Neuronal stem cell (in vitro differentiated cells): ENCODE measurements at regions not wholly inside any gene's neighbourhood (a gene's known extent, or its start where the extent isn't known, plus 50 kb on each side); places are given as distances from the start of the nearest gene placed in this dataset.

Experiments used
- DNase-seq: peaks from one replicate; pipeline ENCODE4 v3.0.0-alpha.2; 2013; ENCODE audit warnings: low spot score
- H2AFZ ChIP-seq: one replicate; pipeline ENCODE4 v1.6.1; 2013; ENCODE audit warnings: mild to moderate bottlenecking, low read length, inconsistent platforms
- H2AK5ac ChIP-seq: 2 replicates; pipeline ENCODE4 v1.6.1; 2013; ENCODE audit warnings: low read depth, mild to moderate bottlenecking, inconsistent platforms, low read length, moderate library complexity, mixed read lengths
- H2BK120ac ChIP-seq: 2 replicates; pipeline ENCODE4 v1.6.1; 2013; ENCODE audit warnings: low read depth, mild to moderate bottlenecking, inconsistent platforms, low read length, moderate library complexity, mixed read lengths
- H2BK12ac ChIP-seq: one replicate; pipeline ENCODE4 v1.6.1; 2013; ENCODE audit warnings: low read length, inconsistent platforms
- H2BK15ac ChIP-seq: 2 replicates; pipeline ENCODE4 v1.6.1; 2013; ENCODE audit warnings: mild to moderate bottlenecking, low read length, inconsistent platforms, mixed read lengths
- H2BK5ac ChIP-seq: one replicate; pipeline ENCODE4 v1.6.1; 2013; ENCODE audit warnings: inconsistent platforms, mild to moderate bottlenecking, low read length, moderate library complexity
- H3K14ac ChIP-seq: one replicate; pipeline ENCODE4 v1.6.1; 2013; ENCODE audit warnings: low read length, inconsistent platforms
- H3K18ac ChIP-seq: 2 replicates; pipeline ENCODE4 v1.6.1; 2013; ENCODE audit warnings: low read length, inconsistent platforms
- H3K23ac ChIP-seq: 2 replicates; pipeline ENCODE4 v1.6.1; 2013; ENCODE audit warnings: low read depth, mild to moderate bottlenecking, mixed read lengths, low read length, inconsistent platforms; ENCODE audit not compliant: poor library complexity
- H3K27ac ChIP-seq: replicated peaks from 3 replicates; pipeline ENCODE4 v1.5.1; 2013; ENCODE audit warnings: low read length, inconsistent platforms
- H3K27me3 ChIP-seq, 3 experiments: 2 replicates each; pipeline ENCODE4 v1.6.1; 2013; ENCODE audit warnings: low read length in 3 of 3, mild to moderate bottlenecking in 2 of 3, inconsistent platforms in 1 of 3, low read depth in 1 of 3, mixed read lengths in 1 of 3, moderate library complexity in 1 of 3; ENCODE audit not compliant: control insufficient read depth in 3 of 3, insufficient read depth in 3 of 3
- H3K36me3 ChIP-seq, 2 donors: replicated peaks in 1 of 2; 2 replicates each; pipeline ENCODE4 v1.6.1; 2013; ENCODE audit warnings: low read length in 2 of 2; ENCODE audit not compliant: control insufficient read depth in 2 of 2, insufficient read depth in 2 of 2
- H3K4ac ChIP-seq: 2 replicates; pipeline ENCODE4 v1.6.1; 2013; ENCODE audit warnings: inconsistent platforms, mild to moderate bottlenecking, low read length, moderate library complexity
- H3K4me1 ChIP-seq, 2 donors: 1 replicate in 1 of 2; 2 replicates in 1 of 2; pipeline ENCODE4 v1.6.1; 2013; ENCODE audit warnings: low read length in 2 of 2, low read depth in 1 of 2; ENCODE audit not compliant: control insufficient read depth in 2 of 2, insufficient read depth in 1 of 2
- H3K4me2 ChIP-seq: one replicate; pipeline ENCODE4 v1.6.1; 2013; ENCODE audit warnings: mild to moderate bottlenecking, low read length, inconsistent platforms; ENCODE audit not compliant: insufficient read depth, poor library complexity, severe bottlenecking
- H3K4me3 ChIP-seq, 2 donors: 2 replicates each; pipeline ENCODE4 v1.5.1; 2013; ENCODE audit warnings: low read length in 2 of 2, mild to moderate bottlenecking in 2 of 2, inconsistent platforms in 1 of 2, moderate library complexity in 1 of 2
- H3K79me1 ChIP-seq: one replicate; pipeline ENCODE4 v1.6.1; 2013; ENCODE audit warnings: low read depth, mild to moderate bottlenecking, inconsistent platforms, low read length, moderate library complexity
- H3K9ac ChIP-seq: one replicate; pipeline ENCODE4 v1.6.1; 2013; ENCODE audit warnings: mild to moderate bottlenecking, low read depth, low read length, inconsistent platforms; ENCODE audit not compliant: poor library complexity
- H3K9me3 ChIP-seq, 2 donors: replicated peaks in 1 of 2; 2 replicates each; pipeline versions ENCODE3 to v1.6.1; 2013; ENCODE audit warnings: low read length in 2 of 2, mild to moderate bottlenecking in 2 of 2, inconsistent platforms in 1 of 2, low read depth in 1 of 2, mixed read lengths in 1 of 2, moderate library complexity in 1 of 2; ENCODE audit not compliant: control insufficient read depth in 2 of 2, insufficient read depth in 1 of 2
- H4K8ac ChIP-seq: one replicate; pipeline ENCODE4 v1.6.1; 2013; ENCODE audit warnings: low read depth, mild to moderate bottlenecking, inconsistent platforms, low read length, moderate library complexity
- H4K91ac ChIP-seq: one replicate; pipeline ENCODE4 v1.6.1; 2013; ENCODE audit warnings: low read length, low read depth, mild to moderate bottlenecking, inconsistent platforms; ENCODE audit not compliant: poor library complexity
- WGBS, 2 donors: extraction: QIAGEN DNeasy Blood & Tissue Kit; methylation state at CpG; one replicate each; pipeline ENCODE4 v1.1.7; 2013; ENCODE audit warnings: missing lambda C conversion rate in 2 of 2, mixed read lengths in 1 of 2; ENCODE audit not compliant: insufficient read length in 2 of 2, insufficient replicate concordance in 1 of 2; ENCODE audit errors: extremely low coverage in 2 of 2; 5-methylcytosine and 5-hydroxymethylcytosine counted together

GRCh38 chr18:61236356-61237057 lies 96.7 kb upstream of the CDH20 start:
- no peak for DNase-seq
- Histone ChIP-seq H3K4me2 (no peak overlapping the region), H3K14ac (no peak overlapping the region), H2BK15ac (no peak overlapping the region), H2BK120ac (no peak overlapping the region), H3K4ac (no peak overlapping the region), H2AFZ (no peak overlapping the region), H2BK5ac (no peak overlapping the region), H3K23ac (no peak overlapping the region), H3K4me3 (no peak overlapping the region), H3K36me3 (no peaks in the 10 kb centered on the region), H3K18ac (no peak overlapping the region), H3K27ac (no peak overlapping the region), H2BK12ac (no peak overlapping the region), H3K9ac (no peak overlapping the region), H3K9me3 (peaks cover 0 to 2% of the 10 kb centered on the region in 2 donors), H3K4me1 (no peaks in the 10 kb centered on the region), H3K79me1 (no peaks in the 10 kb centered on the region), H3K27me3 (no peaks in the 10 kb centered on the region), H4K8ac (no peak overlapping the region), H4K91ac (no peak overlapping the region), H2AK5ac (no peak overlapping the region)
- WGBS, 2 donors: no CpG with 5 or more reads among the region's 7 CpGs

DNA sequence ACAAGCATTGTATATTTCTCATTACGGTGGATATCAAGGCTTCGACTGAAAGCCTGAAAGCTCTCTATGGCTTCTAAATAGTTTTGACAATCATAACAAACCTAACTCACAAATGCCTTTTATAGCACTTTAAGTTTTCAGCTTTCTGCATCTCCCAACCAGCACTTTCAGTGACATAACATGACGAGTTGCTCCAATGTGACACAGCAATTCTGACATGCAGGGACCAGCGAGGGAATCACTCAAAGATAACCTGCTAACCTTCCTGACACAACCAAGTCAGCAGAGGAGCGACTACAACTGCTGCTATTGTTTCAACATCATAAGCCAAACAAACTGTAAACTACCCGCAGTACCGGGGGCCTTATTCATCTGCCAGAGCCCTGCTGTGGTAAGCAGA lies 95.7 kb upstream of the CDH20 start:
- no CpG with 5 or more reads among the region's 7 CpGs for whole genome bisulfite sequencing, 2 donors
- Histone ChIP-seq H2BK5ac (no peak overlapping the region), H3K27ac (no peak overlapping the region), H4K8ac (no peak overlapping the region), H3K14ac (no peak overlapping the region), H3K36me3 (no peaks in the 10 kb centered on the region), H3K79me1 (no peaks in the 10 kb centered on the region), H2BK15ac (no peak overlapping the region), H3K23ac (no peak overlapping the region), H3K4me2 (no peak overlapping the region), H2AFZ (no peak overlapping the region), H2BK12ac (no peak overlapping the region), H2BK120ac (no peak overlapping the region), H2AK5ac (no peak overlapping the region), H3K9ac (no peak overlapping the region), H3K27me3 (no peaks in the 10 kb centered on the region), H3K9me3 (peaks cover 0 to 2% of the 10 kb centered on the region in 2 donors), H3K4me3 (no peak overlapping the region), H3K4me1 (no peaks in the 10 kb centered on the region), H4K91ac (no peak overlapping the region), H3K4ac (no peak overlapping the region), H3K18ac (no peak overlapping the region)
- no peak for DNase-seq

GRCh38 chr18:61239051-61239450 lies 94.2 kb upstream of the CDH20 start:
- no peak overlapping the region for H2BK12ac ChIP-seq
- H2AFZ ChIP-seq: no peak overlapping the region
- no peak overlapping the region for H3K14ac ChIP-seq
- no peak for DNase-seq
- WGBS, 2 donors: no CpG with 5 or more reads among the region's 5 CpGs
- no peak overlapping the region for H4K8ac ChIP-seq
- H3K36me3 ChIP-seq: no peaks in the 10 kb centered on the region
- no peak overlapping the region for H2AK5ac ChIP-seq
- no peak overlapping the region for H2BK120ac ChIP-seq
- H3K27me3 ChIP-seq: no peaks in the 10 kb centered on the region
- H3K4me3 ChIP-seq: no peak overlapping the region
- H4K91ac ChIP-seq: no peak overlapping the region
- H3K23ac ChIP-seq: no peak overlapping the region
- no peak overlapping the region for H3K4me2 ChIP-seq
- H3K79me1 ChIP-seq: no peaks in the 10 kb centered on the region
- H2BK5ac ChIP-seq: no peak overlapping the region
- no peaks in the 10 kb centered on the region for H3K4me1 ChIP-seq
- H3K9me3 ChIP-seq: peaks cover 0 to 2% of the 10 kb centered on the region in 2 donors
- H3K27ac ChIP-seq: no peak overlapping the region
- no peak overlapping the region for H3K9ac ChIP-seq
- no peak overlapping the region for H2BK15ac ChIP-seq
- H3K4ac ChIP-seq: no peak overlapping the region
- H3K18ac ChIP-seq: no peak overlapping the region

- Histone ChIP-seq H3K14ac (no peak overlapping the region), H3K9ac (no peak overlapping the region), H2BK120ac (no peak overlapping the region), H3K79me1 (no peaks in the 10 kb centered on the region), H2BK5ac (no peak overlapping the region), H3K27me3 (no peaks in the 10 kb centered on the region), H3K4ac (no peak overlapping the region), H2AK5ac (no peak overlapping the region), H3K18ac (no peak overlapping the region), H3K36me3 (no peaks in the 10 kb centered on the region), H3K4me1 (no peaks in the 10 kb centered on the region), H3K4me2 (no peak overlapping the region), H2BK15ac (no peak overlapping the region), H3K23ac (no peak overlapping the region), H3K9me3 (peaks cover 0 to 2% of the 10 kb centered on the region in 2 donors), H4K8ac (no peak overlapping the region), H4K91ac (no peak overlapping the region), H2AFZ (no peak overlapping the region), H3K4me3 (no peak overlapping the region), H2BK12ac (no peak overlapping the region), H3K27ac (no peak overlapping the region)
- DNase-seq: no peak
- no CpG with 5 or more reads among the region's 5 CpGs for WGBS, 2 donors
Measured at GRCh38 chr18:61241260-61241853, 91.9 kb upstream of the CDH20 start.
